Middle frontal gyrus (tissue), 1 donor: ENCODE measurements at regions not wholly inside any gene's neighbourhood (a gene's known extent, or its start where the extent isn't known, plus 50 kb on each side); places are given as distances from the start of the nearest gene placed in this dataset.

Source experiments
- DNase-seq: peaks from one replicate; pipeline ENCODE4 v3.0.0-alpha.2; 2015; ENCODE audit warnings: low spot score; ENCODE audit errors: extremely low spot score

- no peak for DNase-seq
These were observed 402.9 kb downstream of the CYLC2 start for GRCh38 chr9:103397868-103398600.

- DNase-seq = no peak
These were observed 404.4 kb downstream of the CYLC2 start for GRCh38 chr9:103399535-103399934.

- no peak for DNase-seq
These were observed 412.1 kb downstream of the CYLC2 start for GRCh38 chr9:103407260-103407659.

GRCh38 chr9:103410059-103410458, 414.9 kb downstream of the CYLC2 start:
- DNase-seq = no peak

- DNase-seq = no peak
These were observed 432.6 kb downstream of the CYLC2 start for GRCh38 chr9:103427696-103428095.

- no peak for DNase-seq
These were observed 435.3 kb downstream of the CYLC2 start for GRCh38 chr9:103430469-103430868.

GRCh38 chr9:103431809-103432208, 436.7 kb downstream of the CYLC2 start:
- DNase-seq = no peak

GRCh38 chr9:103444176-103444575, 449.0 kb downstream of the CYLC2 start:
- DNase-seq = no peak

GRCh38 chr9:103458826-103459225, 463.7 kb downstream of the CYLC2 start:
- no peak for DNase-seq

- no peak for DNase-seq
These were observed 476.1 kb downstream of the CYLC2 start for GRCh38 chr9:103471241-103471640.

- no peak for DNase-seq
These were observed 479.0 kb downstream of the CYLC2 start for GRCh38 chr9:103474156-103474555.

GRCh38 chr9:103483471-103484096, 488.5 kb downstream of the CYLC2 start:
- no peak for DNase-seq

GRCh38 chr9:103485138-103485537, 490.0 kb downstream of the CYLC2 start:
- DNase-seq = no peak

- DNase-seq = no peak
These were observed 519.6 kb downstream of the CYLC2 start for GRCh38 chr9:103514767-103515166.

GRCh38 chr9:103522409-103522808, 527.3 kb downstream of the CYLC2 start:
- no peak for DNase-seq

GRCh38 chr9:103530934-103531333, 535.8 kb downstream of the CYLC2 start:
- no peak for DNase-seq

GRCh38 chr9:103533318-103533717, 538.2 kb downstream of the CYLC2 start:
- no peak for DNase-seq

- no peak for DNase-seq
These were observed 542.3 kb downstream of the CYLC2 start for GRCh38 chr9:103537426-103537825.

GRCh38 chr9:103545260-103545659, 548.8 kb upstream of the SMC2 start:
- DNase-seq = no peak

- DNase-seq = no peak
These were observed 541.4 kb upstream of the SMC2 start for GRCh38 chr9:103552712-103553111.

GRCh38 chr9:103574056-103574455, 520.1 kb upstream of the SMC2 start:
- DNase-seq = no peak

- no peak for DNase-seq
These were observed 507.4 kb upstream of the SMC2 start for GRCh38 chr9:103586721-103587120.

- no peak for DNase-seq
These were observed 492.8 kb upstream of the SMC2 start for GRCh38 chr9:103601287-103601686.
